Activated CD8-positive, alpha-beta memory T cell treated with anti-CD3 and anti-CD28 coated beads for 24 hours (primary cell): ENCODE measurements at regions not wholly inside any gene's neighbourhood (a gene's known extent, or its start where the extent isn't known, plus 50 kb on each side); places are given as distances from the start of the nearest gene placed in this dataset.
A peak's percentile ranks its signal among the peaks of the same experiment; 100 is the strongest.
"Not testable (repeated sequence)": the region's sequence is repeated elsewhere in the genome, so short reads cannot be mapped to it uniquely, and the experiment has no call there.

ENCODE experiments used
- DNase-seq: peaks from one replicate; pipeline ENCODE4 v3.0.0-alpha.2; 2020

DNA sequence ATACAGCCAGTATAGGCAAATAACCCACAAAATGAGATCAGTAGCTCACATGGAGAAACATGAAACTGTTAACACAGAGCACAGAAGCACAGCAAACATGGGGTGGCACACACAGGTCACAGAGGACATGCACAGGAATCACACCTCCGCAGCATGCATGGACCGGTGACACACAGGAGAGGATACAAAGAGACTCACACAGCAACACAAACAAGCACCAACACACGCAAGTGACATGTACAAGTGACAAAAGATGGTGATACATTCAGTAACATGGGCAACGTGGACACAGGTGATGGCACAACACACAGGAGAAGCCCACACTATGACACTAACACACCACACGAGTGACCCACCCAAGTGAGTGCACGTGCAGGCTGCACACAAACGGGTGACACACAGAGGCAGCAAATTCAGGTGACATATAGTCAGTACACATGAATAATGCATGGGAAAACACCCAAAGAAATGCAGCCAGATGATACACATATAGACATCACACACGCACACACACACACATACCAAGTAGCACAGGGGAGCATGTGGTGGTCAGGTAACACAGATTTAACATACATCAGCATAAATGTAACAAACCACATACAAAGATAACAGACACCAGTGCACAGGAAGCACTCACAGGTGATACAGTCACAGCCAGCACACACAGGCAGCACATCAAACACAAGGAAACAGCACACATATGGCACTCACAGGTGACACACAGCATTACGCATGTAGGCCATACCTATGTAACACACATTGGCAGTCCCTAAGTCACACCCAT lies 216.0 kb upstream of the SFSWAP start:
- DNase-seq, result no peak

DNA sequence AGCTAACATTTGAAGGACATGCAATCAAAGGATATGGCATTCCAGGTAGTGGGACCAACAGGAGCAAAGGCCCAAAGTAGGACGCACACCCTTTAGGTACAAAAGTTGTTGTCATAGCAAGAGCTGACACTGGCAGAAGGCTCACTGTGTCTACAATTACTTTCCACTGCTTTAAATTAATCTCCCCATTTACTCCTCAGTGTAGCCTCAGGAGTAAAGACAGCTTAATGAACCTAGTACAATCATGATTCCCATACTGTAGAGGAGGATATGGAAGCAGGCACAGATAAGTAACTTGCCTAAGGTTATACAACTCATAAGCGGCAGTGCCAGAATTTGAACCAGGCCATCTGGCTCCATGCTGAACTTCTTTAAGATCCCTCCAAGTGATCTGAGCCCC lies 212.9 kb upstream of the SFSWAP start:
- DNase-seq, result no peak

DNA sequence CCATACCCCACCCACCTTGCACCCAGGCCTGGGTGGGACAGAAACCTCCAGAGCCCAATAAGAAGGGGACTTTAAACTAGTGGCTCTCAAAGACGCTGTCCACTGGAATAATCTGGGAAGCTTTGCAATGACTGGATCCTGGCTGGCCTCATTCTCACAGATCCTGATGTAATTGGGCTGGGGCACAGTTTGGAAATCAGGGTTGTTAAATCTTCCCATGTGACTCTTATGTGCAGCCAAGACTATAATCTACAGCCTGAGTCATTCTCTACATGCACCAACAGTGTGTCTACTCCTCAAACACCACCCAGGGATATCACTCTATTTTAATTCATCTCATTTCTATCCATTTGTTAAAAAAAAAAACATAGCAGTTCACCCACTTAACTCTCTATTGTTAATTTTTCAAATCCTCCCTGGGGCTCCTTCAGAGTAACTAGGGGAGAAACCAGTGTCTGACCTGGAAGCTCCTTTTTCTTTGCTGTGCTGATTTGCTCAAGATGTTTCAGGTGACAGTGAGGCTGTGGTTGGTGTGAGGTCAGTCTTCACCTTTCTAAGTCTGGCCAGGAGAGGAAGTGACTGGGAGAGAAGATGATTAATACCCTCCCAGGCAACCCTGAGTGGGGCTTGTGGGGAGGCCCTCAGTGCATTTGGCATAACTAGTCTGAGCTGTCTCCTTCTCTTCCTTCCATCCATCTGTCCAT lies 211.6 kb upstream of the SFSWAP start:
- no peak for DNase-seq

DNA sequence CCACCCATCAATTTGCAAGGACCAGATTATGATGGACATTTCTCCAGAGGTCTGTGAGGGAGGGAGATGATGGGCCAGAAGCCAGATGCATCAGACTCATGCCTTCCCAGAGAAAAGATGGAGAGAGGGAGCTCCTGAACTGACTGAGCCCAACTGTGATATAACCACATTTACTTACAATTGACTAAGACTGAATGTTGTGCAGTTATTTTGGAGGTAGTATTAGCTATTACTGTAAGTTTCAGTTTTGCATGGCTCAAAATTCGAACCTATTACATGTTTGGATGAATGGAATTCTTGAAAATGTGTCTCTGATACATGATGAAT lies 211.1 kb upstream of the SFSWAP start:
- DNase-seq, result no peak

DNA sequence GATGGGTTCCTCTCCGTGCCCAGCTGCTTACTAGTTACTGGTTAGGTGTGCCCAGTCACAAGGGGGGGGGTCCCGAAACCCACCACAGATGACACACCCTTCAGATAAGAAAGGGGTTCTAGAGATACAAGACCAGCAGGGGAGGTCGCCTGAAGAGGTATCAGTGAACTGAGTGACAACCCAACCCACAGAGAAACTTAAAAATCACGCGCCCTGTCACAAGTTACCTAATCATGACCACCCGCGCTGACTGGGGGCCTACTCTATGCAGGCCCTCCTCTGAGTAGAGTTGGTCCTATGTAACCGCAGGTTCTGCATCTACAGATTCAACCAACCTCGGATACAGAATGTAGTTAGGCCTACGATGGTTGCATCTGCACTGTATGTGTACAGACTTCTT lies 210.3 kb upstream of the SFSWAP start:
- no peak for DNase-seq

DNA sequence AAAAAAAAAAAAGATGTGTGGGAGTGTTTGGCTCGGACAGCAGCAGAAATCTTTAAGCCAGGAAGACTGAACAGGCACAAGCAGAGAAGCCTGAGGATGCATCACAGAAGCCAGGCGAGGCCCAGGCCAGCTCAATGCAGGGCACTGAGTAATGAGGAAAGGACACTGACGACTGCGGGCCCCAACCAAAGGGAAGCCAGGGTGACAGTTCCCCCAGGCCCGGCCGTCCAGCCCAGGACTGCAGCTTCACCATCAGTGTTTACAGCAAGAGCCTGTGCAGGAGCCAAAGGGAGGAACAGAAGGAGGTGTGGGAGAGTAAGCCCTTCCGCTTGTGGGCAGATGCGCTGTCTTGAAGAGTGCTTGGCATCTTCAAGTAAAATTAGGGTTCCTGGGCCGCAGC lies 205.3 kb upstream of the SFSWAP start:
- DNase-seq, result peak; percentile 37

DNA sequence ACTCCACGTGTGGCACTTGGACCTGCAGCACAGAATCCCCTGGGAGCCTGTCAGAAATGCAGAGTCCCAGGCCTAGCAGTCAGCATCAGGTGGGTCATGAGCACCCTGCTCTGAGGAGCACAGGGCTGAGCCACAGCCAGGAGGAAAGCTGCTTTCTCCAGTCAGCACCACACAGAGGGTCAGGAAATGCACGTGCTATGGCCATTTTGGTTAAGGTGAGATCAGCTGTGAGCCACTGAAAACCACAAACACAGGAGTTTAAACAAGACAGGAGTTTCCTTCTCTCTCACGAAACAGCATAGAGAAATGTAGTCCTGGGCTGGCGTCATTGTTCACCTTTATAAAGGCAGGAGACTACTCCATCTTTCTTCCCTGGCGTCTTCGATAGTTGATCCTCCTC lies 204.5 kb upstream of the SFSWAP start:
- DNase-seq, result no peak

DNA sequence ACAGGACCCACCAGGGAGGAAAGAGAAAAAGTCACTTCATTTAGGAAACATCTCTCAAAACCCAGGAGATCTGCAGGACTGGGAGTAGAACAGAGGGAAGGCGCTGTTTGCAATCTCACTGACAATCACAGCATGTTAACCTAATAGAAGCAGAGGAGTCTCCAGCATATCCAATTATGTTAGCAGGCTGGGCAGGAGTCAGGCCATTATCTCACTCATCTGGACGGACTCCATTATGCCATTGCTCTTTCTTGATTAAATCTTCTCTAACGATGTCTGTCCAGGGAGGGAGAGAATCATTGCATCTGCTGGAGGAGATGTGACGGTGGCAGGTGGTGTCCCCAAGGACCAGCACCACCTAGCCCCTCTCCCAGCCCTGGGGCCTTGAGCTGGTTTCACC lies 203.8 kb upstream of the SFSWAP start:
- DNase-seq, result peak; percentile 17

DNA sequence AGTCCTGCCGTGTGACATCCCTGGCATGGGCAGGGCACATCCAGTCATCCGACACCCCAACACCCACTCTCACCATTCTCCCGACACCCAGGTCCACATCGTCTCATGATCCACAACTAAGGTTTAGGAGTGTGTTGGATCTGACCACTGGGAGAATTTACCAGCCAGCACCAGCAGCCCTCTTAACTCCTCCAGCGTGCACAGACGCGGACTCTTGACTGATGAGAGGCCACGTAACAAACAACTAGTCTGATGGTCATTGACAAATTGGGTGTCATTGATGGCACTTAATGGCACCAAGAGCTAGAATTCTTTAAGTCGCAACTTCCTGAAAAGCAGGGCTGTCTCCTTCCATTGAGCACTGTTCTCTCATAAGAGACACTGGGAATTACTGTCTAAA lies 203.0 kb upstream of the SFSWAP start:
- DNase-seq, result peak; percentile 37

DNA sequence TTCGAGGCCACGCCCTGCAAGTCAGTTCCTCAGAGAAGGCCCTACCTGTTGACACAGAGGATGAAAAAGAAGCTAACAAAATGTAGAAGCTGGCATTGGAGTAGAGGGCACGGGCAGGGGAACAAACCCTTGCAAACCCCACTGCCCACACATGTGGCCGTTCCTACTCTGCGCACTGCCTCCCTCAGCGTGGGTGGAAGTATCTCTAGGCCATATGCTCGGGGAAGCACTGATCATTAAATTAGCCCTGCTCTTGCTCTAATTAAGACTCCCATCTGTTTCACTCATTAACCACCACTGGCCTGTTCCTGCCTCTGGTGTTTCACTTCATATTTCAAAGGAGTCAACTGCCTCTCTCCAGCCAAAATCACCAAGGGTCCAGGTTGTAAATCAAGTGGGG lies 201.2 kb upstream of the SFSWAP start:
- DNase-seq, result peak; percentile 33

DNA sequence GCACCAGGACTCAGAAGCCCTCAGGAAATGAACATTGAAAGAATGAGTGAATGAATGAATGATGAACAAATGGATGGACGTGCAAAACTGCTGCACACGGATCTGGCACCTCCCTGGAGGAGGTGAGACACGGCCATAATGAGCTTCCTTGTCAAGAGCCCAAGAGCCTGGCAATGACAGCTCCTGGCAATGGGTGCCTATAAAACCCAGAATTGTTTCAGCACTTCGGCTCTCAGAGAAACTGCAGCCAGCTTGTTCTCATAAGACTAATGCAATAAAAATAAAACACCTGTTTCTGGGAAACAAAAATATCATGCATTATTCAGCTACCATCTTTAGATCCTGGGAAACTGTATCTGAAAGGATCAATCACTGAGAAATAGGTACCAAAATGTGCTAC lies 200.5 kb upstream of the SFSWAP start:
- peak; percentile 33 for DNase-seq

DNA sequence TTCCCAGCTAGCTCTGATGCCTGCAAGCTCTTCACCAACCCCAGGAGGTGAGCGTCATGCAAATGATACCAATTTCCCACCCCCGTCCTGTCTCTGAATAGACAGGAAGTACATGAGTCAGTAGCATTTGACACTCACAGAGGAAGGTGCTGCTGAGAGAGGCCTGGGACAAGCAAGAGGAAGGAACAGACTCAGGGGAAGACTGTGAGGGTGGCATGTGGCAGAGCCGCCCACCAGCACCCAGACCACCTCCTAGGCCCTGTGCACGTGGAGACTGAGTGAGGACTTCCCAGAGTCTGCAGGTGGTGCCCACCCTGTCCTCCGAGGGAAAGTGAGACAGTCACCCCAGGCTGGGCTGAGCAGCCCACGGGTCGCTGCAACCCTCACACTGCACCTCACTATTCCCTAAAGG lies 199.5 kb upstream of the SFSWAP start:
- DNase-seq, result peak; percentile 80

DNA sequence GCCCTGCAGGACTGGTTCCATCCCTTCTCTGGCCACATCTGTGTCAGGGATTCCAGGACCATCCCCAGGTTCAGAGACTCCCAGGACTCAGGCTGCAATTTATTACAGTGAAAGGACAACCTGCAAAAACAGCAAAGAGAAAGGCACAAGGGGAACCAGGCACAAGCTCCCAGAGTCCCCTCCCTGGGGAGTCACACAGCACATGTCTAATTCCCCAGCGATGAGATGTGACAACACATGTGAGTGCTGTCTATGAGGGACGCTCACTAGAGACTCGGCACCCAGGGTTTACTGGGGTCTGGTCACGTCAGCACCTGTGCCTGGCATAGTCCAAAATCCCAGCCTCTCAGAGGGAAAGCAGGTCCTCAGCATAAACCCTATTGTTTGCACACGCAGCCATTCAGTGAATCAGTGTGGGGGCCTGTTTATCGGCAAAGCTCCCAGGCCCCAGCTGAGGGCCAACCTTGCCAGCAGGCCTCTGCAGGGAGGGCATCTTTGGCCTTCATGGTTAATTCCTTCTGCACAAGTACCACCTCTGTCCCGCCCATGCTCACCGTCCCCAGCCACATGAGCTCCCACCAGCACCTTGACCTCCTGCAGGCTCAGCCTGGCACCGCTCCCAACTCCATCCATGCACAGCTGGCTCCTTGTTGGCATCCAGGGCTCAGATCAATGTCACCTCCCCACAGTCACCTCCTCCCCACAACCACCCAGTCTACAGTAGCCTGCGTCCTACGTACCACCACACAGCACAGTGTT lies 198.9 kb upstream of the SFSWAP start:
- peak; percentile 51 for DNase-seq

DNA sequence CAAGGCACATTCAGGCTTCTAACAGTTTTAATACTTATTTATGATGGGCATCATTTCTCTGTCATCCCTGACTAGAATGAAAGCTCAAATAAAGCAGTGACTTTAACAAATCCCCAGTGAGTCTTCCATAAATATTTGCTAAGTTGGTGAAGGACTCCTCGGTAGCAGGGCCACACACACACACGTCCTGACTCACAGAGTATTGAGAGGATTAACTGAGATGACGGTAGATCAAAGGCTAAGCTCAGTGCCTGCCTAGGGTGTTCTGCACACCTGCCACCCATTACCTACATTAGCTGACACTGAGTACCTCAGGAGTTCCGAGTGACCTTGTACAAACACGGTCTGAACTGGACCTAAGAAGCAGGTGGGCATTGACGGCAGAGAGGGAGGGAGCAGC lies 197.3 kb upstream of the SFSWAP start:
- DNase-seq, result no peak

DNA sequence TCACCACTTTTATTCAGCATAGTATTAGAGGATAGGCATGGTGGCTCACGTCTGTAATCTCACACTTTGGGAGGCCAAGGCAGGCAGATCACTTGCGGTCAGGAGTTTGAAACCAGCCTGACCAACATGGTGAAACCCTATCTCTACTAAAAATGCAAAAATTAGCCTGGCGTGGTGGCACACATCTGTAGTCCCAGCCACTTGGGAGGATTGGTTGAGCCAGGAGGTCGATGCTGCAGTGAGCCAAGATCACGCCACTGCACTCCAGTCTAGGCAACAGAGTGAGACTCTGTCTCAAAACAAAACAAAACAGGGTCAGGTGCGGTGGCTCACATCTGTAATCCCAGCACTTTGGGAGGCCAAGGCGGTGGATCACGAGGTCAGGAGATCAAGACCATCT lies 190.3 kb upstream of the SFSWAP start:
- not testable (repeated sequence) for DNase-seq

DNA sequence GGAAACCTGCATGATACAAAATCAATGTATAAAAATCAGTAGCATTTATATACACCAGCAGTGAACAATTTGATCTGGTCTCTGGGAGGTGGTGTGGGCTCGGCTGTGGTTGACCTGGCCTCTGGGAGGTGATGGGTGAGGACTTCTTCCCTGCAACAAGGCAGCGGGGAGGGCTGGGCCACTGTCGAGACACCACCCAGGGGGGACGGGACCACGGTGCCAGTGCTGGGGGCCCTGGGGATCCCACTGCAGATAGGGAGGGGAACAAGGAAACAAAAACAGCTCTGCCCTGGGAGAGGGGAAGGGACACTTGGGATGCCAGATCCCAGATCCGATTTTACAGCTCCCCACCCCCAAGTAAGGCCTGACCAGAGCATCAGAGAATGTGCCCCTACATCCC lies 189.6 kb upstream of the SFSWAP start:
- DNase-seq, result no peak

DNA sequence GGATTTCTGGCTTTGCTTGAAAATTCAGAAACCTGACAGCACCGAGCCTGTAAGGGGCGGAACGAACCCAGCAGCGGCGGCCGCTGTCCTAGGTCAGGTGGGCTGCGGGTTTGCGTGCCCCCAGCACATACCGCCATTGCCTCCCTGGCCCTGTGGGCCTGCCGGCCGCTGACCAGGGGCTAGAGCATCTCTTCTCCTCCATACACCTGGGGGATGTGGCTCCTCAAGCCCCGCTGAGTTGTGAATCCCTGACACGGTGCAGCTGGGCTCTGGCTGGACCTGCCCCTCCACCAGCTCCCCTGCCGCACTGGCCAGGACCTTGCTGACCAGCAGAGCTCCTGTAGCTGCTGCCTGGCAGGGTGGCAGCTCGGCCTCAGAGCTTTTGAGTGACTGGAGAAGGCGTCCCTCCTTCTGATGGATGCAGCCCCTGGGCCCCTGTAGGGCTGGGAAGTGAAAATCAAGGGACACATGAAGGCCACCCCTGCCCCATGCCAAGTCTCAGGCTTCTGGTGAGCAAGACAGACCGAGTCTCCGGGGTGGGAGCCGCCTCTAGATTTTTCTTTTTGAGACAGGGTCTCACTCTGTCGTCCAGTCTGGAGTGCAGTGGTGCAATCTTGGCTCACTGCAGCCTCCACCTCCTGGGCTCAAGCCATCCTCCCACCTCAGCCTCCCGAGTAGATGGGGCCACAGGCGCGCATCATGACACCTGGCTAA lies 184.9 kb upstream of the SFSWAP start:
- DNase-seq, result no peak

DNA sequence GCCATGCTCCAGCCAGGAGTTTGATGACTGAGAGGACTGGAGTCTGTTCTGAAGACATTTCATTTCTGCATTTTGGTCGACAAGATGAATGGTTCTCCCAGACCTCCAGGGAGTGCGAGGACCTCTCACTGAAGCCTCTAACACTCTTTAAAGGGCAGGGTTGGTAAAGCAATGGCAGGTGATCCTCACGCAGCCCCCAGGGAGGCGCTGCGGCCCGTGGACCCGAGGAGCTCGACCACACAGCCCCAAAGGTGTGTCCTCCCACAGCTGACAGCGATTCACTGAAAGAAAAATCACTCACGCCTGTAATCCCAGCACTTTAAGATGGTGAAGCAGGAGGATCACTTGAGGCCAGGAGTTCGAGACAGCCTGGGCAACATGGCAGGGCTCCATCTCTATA lies 183.8 kb upstream of the SFSWAP start:
- no peak for DNase-seq

DNA sequence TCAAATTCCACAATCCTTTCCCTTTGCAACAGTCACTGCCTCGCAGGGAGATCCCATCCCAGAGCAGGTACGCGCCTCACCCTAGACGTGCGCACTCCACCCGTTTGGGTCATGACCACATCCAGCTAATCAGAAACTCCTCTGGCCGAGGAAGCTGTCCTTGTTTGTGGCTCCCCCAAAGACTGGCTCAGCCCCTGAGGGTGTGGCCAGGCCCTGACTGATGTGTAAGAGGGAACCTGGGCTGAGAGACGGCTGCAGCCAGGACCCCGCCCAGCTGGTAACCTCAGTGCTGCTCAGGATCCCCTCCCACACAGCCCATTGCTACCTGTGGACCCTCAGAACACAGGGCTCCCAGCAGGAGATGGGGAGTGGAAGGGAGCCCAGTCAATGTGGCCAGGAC lies 183.2 kb upstream of the SFSWAP start:
- no peak for DNase-seq

DNA sequence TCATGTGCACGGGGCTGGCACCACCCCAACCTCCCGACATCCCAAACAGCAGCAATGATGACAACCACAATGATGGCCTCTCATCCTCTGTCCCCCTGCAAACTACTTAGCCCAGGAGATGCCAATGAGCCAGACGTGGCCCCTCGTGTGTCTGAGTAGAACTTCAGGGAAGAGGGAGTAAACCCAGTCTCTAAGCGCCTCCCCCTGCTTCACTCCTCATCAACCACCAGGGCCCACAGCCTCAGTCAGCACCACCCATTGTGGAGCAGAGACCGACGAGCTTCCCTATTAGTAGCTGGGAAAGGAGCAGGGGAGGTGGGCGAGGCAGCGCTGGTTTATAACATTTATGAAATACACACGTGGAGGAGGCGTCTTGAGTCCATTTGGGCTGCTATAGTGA lies 182.7 kb upstream of the SFSWAP start:
- DNase-seq, result no peak

DNA sequence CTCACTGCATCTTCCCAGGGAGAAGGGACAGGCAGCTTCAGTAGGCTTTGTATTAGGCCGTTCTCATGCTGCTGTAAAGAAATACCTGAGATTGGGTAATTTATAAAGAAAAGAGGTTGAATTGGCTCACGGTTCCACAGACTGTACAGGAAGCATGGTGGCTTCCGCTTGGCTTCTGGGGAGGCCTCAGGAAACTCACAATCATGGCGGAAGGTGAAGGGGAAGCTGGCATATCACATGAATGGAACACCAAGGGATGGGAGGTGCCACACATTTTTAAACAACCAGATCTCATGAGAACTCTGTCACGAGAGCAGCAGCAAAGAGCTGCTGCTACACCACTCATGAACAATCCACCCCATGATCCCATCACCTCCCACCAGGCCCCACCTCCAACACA lies 182.2 kb upstream of the SFSWAP start:
- no peak for DNase-seq

DNA sequence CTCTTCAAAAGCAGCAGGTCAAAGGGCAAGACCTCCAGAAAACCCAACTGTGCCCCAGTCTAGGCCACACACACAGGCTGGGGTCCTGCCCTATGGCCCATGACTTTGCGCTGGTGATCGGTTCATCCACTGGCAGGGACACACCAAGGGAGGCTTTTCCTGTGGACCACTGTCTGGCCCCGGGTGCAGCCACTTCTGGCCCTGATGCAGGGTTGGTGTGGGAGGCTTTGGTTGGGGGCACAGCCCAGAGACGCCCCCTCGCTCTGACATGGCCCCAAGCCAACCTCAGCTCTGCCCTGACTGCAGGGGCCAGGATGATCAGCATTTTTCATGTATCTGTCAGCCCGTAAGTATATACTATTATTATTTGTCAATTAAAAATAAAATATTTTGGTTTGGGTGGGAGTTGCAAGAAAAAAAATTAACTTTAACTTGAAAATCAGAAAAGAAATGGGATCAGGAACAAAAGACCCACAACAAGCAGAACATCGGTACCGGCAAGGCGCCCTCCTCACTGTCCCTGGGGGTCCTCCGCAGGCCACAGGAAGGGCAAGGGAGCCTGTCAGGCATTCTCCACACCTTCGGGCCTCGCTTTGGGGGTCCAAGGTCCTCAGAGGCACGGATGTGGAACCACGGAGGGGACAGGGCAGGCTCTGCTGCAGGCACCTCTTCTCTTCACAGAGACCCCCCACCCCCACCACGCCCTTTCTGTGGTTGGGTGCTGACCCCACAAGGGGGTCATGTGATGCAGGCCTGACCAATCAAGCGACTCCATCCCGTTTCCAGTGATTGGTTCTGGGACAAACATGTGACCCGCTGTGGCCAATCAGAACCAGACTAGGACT lies 181.5 kb upstream of the SFSWAP start:
- DNase-seq, result no peak

DNA sequence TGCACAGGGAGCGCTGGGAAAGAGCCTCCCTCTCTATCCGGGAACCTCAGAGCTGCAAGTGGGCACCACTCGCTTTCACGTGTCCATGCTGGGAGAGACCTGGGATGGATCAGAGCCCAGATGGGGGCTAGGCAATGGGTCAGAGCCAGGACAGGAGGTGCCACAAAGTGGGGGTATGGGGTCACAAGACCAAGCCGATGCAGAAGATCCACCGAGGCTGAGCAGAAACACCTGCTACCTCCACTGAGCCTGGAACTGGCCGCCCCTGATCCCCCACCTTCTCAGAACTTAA lies 180.9 kb upstream of the SFSWAP start:
- no peak for DNase-seq
